ENCODE measurements at regions not wholly inside any gene's neighbourhood (a gene's known extent, or its start where the extent isn't known, plus 50 kb on each side); places are given as distances from the start of the nearest gene placed in this dataset.
A peak's percentile ranks its signal among the peaks of the same experiment; 100 is the strongest.
"Not testable (repeated sequence)": the region's sequence is repeated elsewhere in the genome, so short reads cannot be mapped to it uniquely, and the experiment has no call there.

GRCh38 chr12:127013197-127013596 is 1253.8 kb upstream of the TMEM132C start:
- DNase-seq (ENCODE audit: low read depth) = no peak

GRCh38 chr12:127014079-127014478 is 1252.9 kb upstream of the TMEM132C start:
- DNase-seq (ENCODE audit: low read depth) = no peak

GRCh38 chr12:127024791-127025190 is 1242.2 kb upstream of the TMEM132C start:
- DNase-seq (ENCODE audit: low read depth) = no peak

- no peak for DNase-seq (ENCODE audit: low read depth)
Measured at GRCh38 chr12:127025545-127025944, 1241.4 kb upstream of the TMEM132C start.

GRCh38 chr12:127035011-127035879 is 1231.7 kb upstream of the TMEM132C start:
- peak; percentile 51 for DNase-seq (ENCODE audit: low read depth)

GRCh38 chr12:127038152-127038551 is 1228.8 kb upstream of the TMEM132C start:
- DNase-seq (ENCODE audit: low read depth) = no peak

DNA sequence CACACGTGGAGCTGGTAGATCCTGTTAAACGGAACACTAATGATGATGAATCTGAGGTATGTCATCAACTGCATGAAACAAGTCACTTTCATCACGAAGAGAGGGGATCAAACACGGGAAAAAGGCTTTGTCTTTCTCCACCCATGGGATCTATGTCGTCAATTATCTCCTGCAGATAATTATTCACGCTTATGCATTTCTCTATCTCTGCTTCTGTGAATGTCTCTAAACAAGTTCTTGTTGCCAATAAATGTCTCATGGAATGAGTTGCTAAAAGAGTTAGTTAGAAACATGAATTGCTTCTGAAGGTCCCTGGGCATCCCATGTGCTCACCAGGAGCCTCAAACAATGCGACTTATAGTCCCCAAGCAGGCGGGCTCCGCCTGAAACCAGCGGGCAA is 1228.2 kb upstream of the TMEM132C start:
- no peak for DNase-seq (ENCODE audit: low read depth)

GRCh38 chr12:127041985-127042625 is 1224.9 kb upstream of the TMEM132C start:
- DNase-seq (ENCODE audit: low read depth) = no peak

- DNase-seq (ENCODE audit: low read depth) = no peak
Measured at GRCh38 chr12:127043731-127044130, 1223.2 kb upstream of the TMEM132C start.

DNA sequence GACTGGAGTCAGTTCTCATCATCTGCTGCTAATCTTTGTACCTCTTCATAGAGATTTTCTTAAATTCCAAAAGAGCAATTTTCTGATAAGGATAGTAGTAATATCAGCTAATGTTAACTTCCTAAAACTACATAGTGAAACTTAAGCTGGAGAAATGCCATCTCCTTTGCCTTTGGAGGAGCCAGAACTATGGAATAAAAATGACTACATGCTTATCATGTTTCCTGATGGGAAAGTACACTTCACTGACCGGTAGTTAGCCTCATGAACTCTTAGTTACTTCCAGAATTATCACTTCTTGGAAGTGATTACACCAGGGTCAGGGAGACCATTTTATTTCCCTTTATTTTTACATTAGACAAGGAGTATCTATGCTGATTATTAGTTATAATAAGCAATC is 1222.1 kb upstream of the TMEM132C start:
- no peak for DNase-seq (ENCODE audit: low read depth)

- DNase-seq (ENCODE audit: low read depth) = no peak
Measured at GRCh38 chr12:127046467-127046866, 1220.5 kb upstream of the TMEM132C start.

DNA sequence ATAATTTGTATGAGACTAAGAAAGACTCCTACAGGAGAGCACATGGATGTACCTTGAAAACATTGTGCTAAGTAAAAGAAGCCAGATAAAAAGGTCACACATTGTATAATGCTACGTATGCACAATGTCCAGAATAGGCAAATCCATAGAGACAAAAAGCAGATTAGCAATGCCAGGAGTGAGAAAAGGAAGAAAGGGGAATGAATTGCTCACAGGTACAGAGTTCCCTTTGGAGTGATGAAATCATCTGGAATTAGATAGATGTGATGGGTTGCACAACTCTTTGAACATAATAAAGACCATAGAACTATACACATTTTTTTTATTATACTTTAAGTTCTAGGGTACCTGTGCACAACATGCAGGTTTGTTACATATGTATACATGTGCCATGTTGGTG is 1218.9 kb upstream of the TMEM132C start:
- DNase-seq (ENCODE audit: low read depth) = no peak

GRCh38 chr12:127048525-127048924 is 1218.4 kb upstream of the TMEM132C start:
- DNase-seq (ENCODE audit: low read depth) = not testable (repeated sequence)

DNA sequence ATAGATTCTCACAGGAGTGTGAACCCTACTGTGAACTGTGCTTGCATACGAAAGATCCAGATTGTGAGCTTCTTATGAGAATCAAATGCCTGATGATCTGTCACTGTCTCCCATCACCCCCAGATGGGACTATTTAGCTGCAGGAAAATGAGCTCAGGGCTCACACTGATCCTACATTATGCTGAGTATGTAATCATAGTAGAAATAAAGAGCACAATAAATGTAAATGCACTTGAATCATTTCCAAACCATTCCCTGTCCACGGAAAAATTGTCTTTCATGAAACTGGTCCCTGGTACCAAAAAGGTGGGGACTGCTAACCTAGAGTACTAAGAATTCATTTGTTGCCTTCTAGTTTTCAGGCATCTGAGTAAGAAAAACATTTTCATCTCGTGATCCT is 1215.8 kb upstream of the TMEM132C start:
- no peak for DNase-seq (ENCODE audit: low read depth)

- DNase-seq (ENCODE audit: low read depth) = peak; percentile 75
Measured at GRCh38 chr12:127052511-127053232, 1214.3 kb upstream of the TMEM132C start.

GRCh38 chr12:127054531-127054930 is 1212.4 kb upstream of the TMEM132C start:
- peak; percentile 43 for DNase-seq (ENCODE audit: low read depth)

GRCh38 chr12:127060310-127060847 is 1206.6 kb upstream of the TMEM132C start:
- DNase-seq (ENCODE audit: low read depth) = no peak

DNA sequence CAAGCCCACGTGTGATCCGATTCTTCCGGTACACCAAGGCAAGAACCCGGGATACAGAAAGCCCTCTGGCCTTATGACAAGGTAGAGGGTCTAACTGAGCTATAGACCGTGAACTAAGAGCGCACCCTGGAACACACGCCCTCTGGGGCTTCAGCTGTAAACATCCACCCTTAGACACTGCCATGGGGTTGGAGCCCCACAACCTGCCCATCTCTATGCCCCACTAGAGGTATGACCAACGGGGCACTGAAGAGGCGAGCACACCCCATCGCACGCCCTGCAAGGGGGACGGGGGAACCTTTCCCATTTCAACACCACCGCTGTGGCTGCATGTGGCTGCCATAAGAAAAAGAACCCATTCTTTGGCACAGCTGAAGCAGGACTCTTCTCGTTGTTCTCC is 1206.0 kb upstream of the TMEM132C start:
- DNase-seq (ENCODE audit: low read depth) = no peak

DNA sequence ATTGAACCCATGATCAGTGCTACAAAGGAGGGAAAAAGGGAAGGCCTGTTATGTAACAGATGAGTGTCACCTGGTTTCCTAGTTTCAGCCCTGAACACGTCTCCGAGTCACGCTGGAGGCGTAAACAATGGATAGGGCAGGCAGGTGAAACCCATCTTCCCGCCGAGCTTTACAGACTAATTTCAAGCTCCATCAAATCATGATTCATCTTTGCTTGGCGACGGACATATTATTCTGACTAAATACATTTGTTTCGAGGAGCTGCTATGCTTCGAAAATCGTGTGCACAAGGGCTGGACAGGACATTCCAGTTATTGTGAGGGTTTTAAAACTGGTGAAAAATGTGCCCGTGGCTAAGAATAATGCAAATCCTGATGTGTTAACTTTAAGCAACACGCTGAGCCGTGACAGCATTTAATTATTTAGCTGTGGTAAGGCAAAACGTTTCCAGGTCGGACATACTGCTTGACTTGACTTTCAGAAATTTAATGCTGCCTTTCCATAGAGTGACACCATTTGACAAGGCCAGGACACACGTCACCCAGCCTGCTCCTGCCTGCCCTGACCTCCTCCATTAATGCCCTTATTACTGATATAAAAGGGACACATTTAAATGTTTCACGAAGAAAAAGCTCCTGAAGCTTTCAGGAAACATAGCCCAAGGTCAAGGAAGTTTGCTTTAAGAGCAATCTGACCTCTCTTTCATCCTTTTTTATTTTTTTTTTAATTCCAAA is 1203.5 kb upstream of the TMEM132C start:
- DNase-seq (ENCODE audit: low read depth) = peak; percentile 19

- no peak for DNase-seq (ENCODE audit: low read depth)
Measured at GRCh38 chr12:127064207-127064606, 1202.8 kb upstream of the TMEM132C start.

DNA sequence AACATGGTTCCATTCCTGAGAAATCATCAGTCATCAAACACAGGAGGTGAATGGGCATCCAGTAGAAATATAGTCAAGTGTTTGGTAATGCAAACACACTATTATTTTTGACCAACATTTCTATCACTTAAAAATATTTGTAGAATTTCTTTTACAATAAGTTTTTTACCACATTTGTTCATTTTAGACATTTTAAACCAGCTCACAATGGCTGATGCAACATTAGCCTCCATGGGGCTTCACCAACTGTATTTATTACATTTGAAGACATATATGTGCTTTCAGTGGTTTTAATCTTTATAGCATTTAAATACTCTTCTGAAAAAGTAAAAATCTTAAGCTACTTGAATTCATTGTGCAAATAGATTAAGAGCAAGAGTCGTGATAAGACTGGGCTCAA is 1201.4 kb upstream of the TMEM132C start:
- DNase-seq (ENCODE audit: low read depth) = no peak
